Osteoblast (primary cell): ENCODE measurements at regions not wholly inside any gene's neighbourhood (a gene's known extent, or its start where the extent isn't known, plus 50 kb on each side); places are given as distances from the start of the nearest gene placed in this dataset.

Experiments
- DNase-seq: peaks from one replicate; pipeline ENCODE4 v3.0.0; 2011; ENCODE audit warnings: low spot score, mixed read lengths; ENCODE audit not compliant: insufficient read length; ENCODE audit errors: missing footprints
- H2AFZ ChIP-seq: 2 replicates; pipeline ENCODE4 v1.6.0; 2011; ENCODE audit warnings: mild to moderate bottlenecking, low read length
- H3K27ac ChIP-seq: 2 replicates; pipeline ENCODE4 v1.5.1; 2011; ENCODE audit warnings: mild to moderate bottlenecking, low read depth, low read length, moderate library complexity
- H3K27me3 ChIP-seq: 2 replicates; pipeline ENCODE4 v1.6.0; 2012; ENCODE audit warnings: mild to moderate bottlenecking, control low read depth, inconsistent platforms, low read length, moderate library complexity; ENCODE audit not compliant: insufficient read depth
- H3K36me3 ChIP-seq: 2 replicates; pipeline ENCODE4 v1.5.1; 2011; ENCODE audit warnings: mild to moderate bottlenecking, low read length, control low read depth, moderate library complexity; ENCODE audit not compliant: insufficient read depth
- H3K4me1 ChIP-seq: 2 replicates; pipeline ENCODE4 v1.5.1; 2011; ENCODE audit warnings: mild to moderate bottlenecking, low read length, control low read depth, moderate library complexity; ENCODE audit not compliant: insufficient read depth
- H3K4me2 ChIP-seq: 2 replicates; pipeline ENCODE4 v1.6.0; 2011; ENCODE audit warnings: mild to moderate bottlenecking, low read length; ENCODE audit not compliant: insufficient read depth
- H3K4me3 ChIP-seq: fragments of 200-600 bp; sonication (generic); 3 replicates; pipeline ENCODE4 v1.5.1; 2012; ENCODE audit warnings: mild to moderate bottlenecking, low read length, inconsistent platforms; ENCODE audit not compliant: insufficient read depth
- H3K79me2 ChIP-seq: 2 replicates; pipeline ENCODE4 v1.6.0; 2012; ENCODE audit warnings: mild to moderate bottlenecking, low read length, control low read depth, inconsistent platforms; ENCODE audit not compliant: insufficient read depth
- H3K9me3 ChIP-seq: 2 replicates; pipeline ENCODE4 v1.5.1; 2011; ENCODE audit warnings: low read depth, low read length, control low read depth
- H4K20me1 ChIP-seq: 2 replicates; pipeline ENCODE4 v1.6.0; 2012; ENCODE audit warnings: mild to moderate bottlenecking, low read length, control low read depth; ENCODE audit not compliant: insufficient read depth
- CTCF ChIP-seq: IDR thresholded peaks from 2 replicates; pipeline ENCODE4 v1.5.1; 2011; ENCODE audit warnings: mild to moderate bottlenecking, low read depth, low read length, moderate library complexity; ENCODE audit errors: extremely low read depth

GRCh38 chr11:45511566-45511965 is 153.9 kb downstream of the CHST1 start:
- Histone ChIP-seq H3K4me3 (no peak overlapping the region), H3K27ac (no peak overlapping the region), H4K20me1 (no peaks in the 10 kb centered on the region), H3K36me3 (no peaks in the 10 kb centered on the region), H2AFZ (no peak overlapping the region), H3K4me2 (no peak overlapping the region), H3K27me3 (peaks cover 17% of the 10 kb centered on the region), H3K9me3 (no peaks in the 10 kb centered on the region), H3K4me1 (no peaks in the 10 kb centered on the region), H3K79me2 (no peaks in the 10 kb centered on the region)
- TF ChIP-seq CTCF = no peak
- no peak for DNase-seq

GRCh38 chr11:45507916-45508315 is 157.5 kb downstream of the CHST1 start:
- DNase-seq = no peak
- no peak overlapping the region for H3K4me2 ChIP-seq
- no peak for TF ChIP-seq CTCF
- H2AFZ ChIP-seq = no peak overlapping the region
- peaks cover 17% of the 10 kb centered on the region for H3K27me3 ChIP-seq
- H3K4me1 ChIP-seq = no peaks in the 10 kb centered on the region
- H3K27ac ChIP-seq = no peak overlapping the region
- no peaks in the 10 kb centered on the region for H3K9me3 ChIP-seq
- H3K79me2 ChIP-seq = no peaks in the 10 kb centered on the region
- no peaks in the 10 kb centered on the region for H3K36me3 ChIP-seq
- H3K4me3 ChIP-seq = no peak overlapping the region
- no peaks in the 10 kb centered on the region for H4K20me1 ChIP-seq

GRCh38 chr11:45503311-45503710 is 162.1 kb downstream of the CHST1 start:
- no peak for TF ChIP-seq CTCF
- Histone ChIP-seq H3K4me1 (no peaks in the 10 kb centered on the region), H4K20me1 (no peaks in the 10 kb centered on the region), H2AFZ (no peak overlapping the region), H3K79me2 (no peaks in the 10 kb centered on the region), H3K4me2 (no peak overlapping the region), H3K36me3 (no peaks in the 10 kb centered on the region), H3K4me3 (no peak overlapping the region), H3K27me3 (no peaks in the 10 kb centered on the region), H3K27ac (no peak overlapping the region), H3K9me3 (no peaks in the 10 kb centered on the region)
- no peak for DNase-seq

- TF ChIP-seq CTCF = no peak
- no peaks in the 10 kb centered on the region for H3K9me3 ChIP-seq
- H4K20me1 ChIP-seq = no peaks in the 10 kb centered on the region
- DNase-seq = no peak
- no peaks in the 10 kb centered on the region for H3K4me1 ChIP-seq
- H3K27me3 ChIP-seq = peaks cover under 1% of the 10 kb centered on the region
- no peak overlapping the region for H3K27ac ChIP-seq
- no peak overlapping the region for H3K4me2 ChIP-seq
- no peaks in the 10 kb centered on the region for H3K79me2 ChIP-seq
- peak overlapping the region; percentile 26 for H2AFZ ChIP-seq
- no peak overlapping the region for H3K4me3 ChIP-seq
- no peaks in the 10 kb centered on the region for H3K36me3 ChIP-seq
These were observed 163.2 kb downstream of the CHST1 start for GRCh38 chr11:45502226-45502545.
